ENCODE measurements at regions not wholly inside any gene's neighbourhood (a gene's known extent, or its start where the extent isn't known, plus 50 kb on each side); places are given as distances from the start of the nearest gene placed in this dataset.

- TF ChIP-seq, protein P1, sequence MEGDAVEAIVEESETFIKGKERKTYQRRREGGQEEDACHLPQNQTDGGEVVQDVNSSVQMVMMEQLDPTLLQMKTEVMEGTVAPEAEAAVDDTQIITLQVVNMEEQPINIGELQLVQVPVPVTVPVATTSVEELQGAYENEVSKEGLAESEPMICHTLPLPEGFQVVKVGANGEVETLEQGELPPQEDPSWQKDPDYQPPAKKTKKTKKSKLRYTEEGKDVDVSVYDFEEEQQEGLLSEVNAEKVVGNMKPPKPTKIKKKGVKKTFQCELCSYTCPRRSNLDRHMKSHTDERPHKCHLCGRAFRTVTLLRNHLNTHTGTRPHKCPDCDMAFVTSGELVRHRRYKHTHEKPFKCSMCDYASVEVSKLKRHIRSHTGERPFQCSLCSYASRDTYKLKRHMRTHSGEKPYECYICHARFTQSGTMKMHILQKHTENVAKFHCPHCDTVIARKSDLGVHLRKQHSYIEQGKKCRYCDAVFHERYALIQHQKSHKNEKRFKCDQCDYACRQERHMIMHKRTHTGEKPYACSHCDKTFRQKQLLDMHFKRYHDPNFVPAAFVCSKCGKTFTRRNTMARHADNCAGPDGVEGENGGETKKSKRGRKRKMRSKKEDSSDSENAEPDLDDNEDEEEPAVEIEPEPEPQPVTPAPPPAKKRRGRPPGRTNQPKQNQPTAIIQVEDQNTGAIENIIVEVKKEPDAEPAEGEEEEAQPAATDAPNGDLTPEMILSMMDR (IDR thresholded peaks at IDR 0.05; ENCODE audit: low read depth, low read length, missing control alignments), result no peak
- H3K4me3 ChIP-seq (ENCODE audit: low read depth, low read length), result no peak overlapping the region
- no peak for DNase-seq (ENCODE audit: low read depth)
These were observed 183.6 kb upstream of the MGAT5 start for GRCh38 chr2:134070281-134070741.

GRCh38 chr2:134072341-134072740, 181.5 kb upstream of the MGAT5 start:
- TF ChIP-seq, protein P1 (IDR thresholded peaks at IDR 0.05; ENCODE audit: low read depth, low read length, missing control alignments), result no peak
- DNase-seq (ENCODE audit: low read depth), result no peak
- H3K4me3 ChIP-seq (ENCODE audit: low read depth, low read length), result no peak overlapping the region

- TF ChIP-seq, protein P1 (IDR thresholded peaks at IDR 0.05; ENCODE audit: low read depth, low read length, missing control alignments), result no peak
- no peak overlapping the region for H3K4me3 ChIP-seq (ENCODE audit: low read depth, low read length)
- no peak for DNase-seq (ENCODE audit: low read depth)
These were observed 180.8 kb upstream of the MGAT5 start for GRCh38 chr2:134073023-134073422.

DNA sequence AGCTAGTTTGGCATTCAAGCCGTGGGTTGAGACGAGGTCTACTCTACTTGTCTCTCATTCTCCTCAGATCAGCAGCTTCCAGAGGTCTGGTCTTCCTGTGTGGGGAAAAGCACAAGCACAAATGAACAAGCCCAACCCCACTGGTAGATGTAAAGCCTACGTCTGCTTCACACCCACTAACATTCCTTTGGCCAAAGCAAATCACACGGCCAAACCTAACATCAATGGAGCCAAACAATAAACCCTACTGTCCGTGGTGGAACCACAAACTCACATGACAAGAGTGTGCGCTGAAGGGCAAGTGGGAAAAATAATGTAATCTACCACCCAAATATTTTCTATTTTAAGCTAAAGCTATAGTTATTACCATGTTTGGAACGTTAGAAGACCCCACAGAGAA, 179.3 kb upstream of the MGAT5 start:
- TF ChIP-seq, protein P1 (IDR thresholded peaks at IDR 0.05; ENCODE audit: low read depth, low read length, missing control alignments), result no peak
- no peak overlapping the region for H3K4me3 ChIP-seq (ENCODE audit: low read depth, low read length)
- no peak for DNase-seq (ENCODE audit: low read depth)

- TF ChIP-seq, protein P1 (IDR thresholded peaks at IDR 0.05; ENCODE audit: low read depth, low read length, missing control alignments), result no peak
- no peak for DNase-seq (ENCODE audit: low read depth)
- H3K4me3 ChIP-seq (ENCODE audit: low read depth, low read length), result no peak overlapping the region
These were observed 178.7 kb upstream of the MGAT5 start for GRCh38 chr2:134075204-134075603.

- TF ChIP-seq, protein P1 (IDR thresholded peaks at IDR 0.05; ENCODE audit: low read depth, low read length, missing control alignments), result no peak
- DNase-seq (ENCODE audit: low read depth), result no peak
- no peak overlapping the region for H3K4me3 ChIP-seq (ENCODE audit: low read depth, low read length)
These were observed 175.5 kb upstream of the MGAT5 start for GRCh38 chr2:134078354-134078753.

- no peak overlapping the region for H3K4me3 ChIP-seq (ENCODE audit: low read depth, low read length)
- TF ChIP-seq, protein P1 (IDR thresholded peaks at IDR 0.05; ENCODE audit: low read depth, low read length, missing control alignments), result no peak
- DNase-seq (ENCODE audit: low read depth), result peak; percentile 35
These were observed 174.5 kb upstream of the MGAT5 start for GRCh38 chr2:134079373-134079772.

Data from GM12864 (cell line).